Testis (tissue), 2 donors: ENCODE measurements at regions not wholly inside any gene's neighbourhood (a gene's known extent, or its start where the extent isn't known, plus 50 kb on each side); places are given as distances from the start of the nearest gene placed in this dataset.

Source experiments
- DNase-seq: peaks from one replicate; pipeline ENCODE4 v3.0.0-alpha.2; 2019
- H3K27ac ChIP-seq, 2 donors: fragments of 200-600 bp; sonication (generic); one replicate each; pipeline ENCODE4 v1.5.1; 2019
- H3K27me3 ChIP-seq: fragments of 200-600 bp; sonication (generic); one replicate; pipeline ENCODE4 v1.5.1; 2019
- H3K36me3 ChIP-seq: fragments of 200-600 bp; sonication (generic); one replicate; pipeline ENCODE4 v1.5.1; 2017; ENCODE audit warnings: low read depth; ENCODE audit errors: missing control alignments
- H3K4me1 ChIP-seq: fragments of 200-600 bp; sonication (generic); one replicate; pipeline ENCODE4 v1.5.1; 2019
- H3K4me3 ChIP-seq, 2 donors: fragments of 200-600 bp; sonication (generic); one replicate each; pipeline ENCODE4 v1.5.1; 2017 to 2019
- H3K9me3 ChIP-seq: fragments of 200-600 bp; sonication (generic); one replicate; pipeline ENCODE4 v1.5.1; 2017
- POLR2A ChIP-seq: fragments of 450-650 bp; IDR thresholded peaks from one replicate; pipeline ENCODE4 v1.6.1; 2017; ENCODE audit warnings: antibody characterized with exemption, mild to moderate bottlenecking, moderate library complexity
- WGBS, 2 donors: methylation state at CpG; one replicate each; pipeline ENCODE4 v1.1.5; 2018; 5-methylcytosine and 5-hydroxymethylcytosine counted together
- intact Hi-C: fragments of 100-400 bp; cut with DNase I; formaldehyde crosslinking; loops from one replicate; pipeline ENCODE4 v1.15.1; 2023; ENCODE audit warnings: low total_unique reads
- TF ChIP-seq, protein P1 (sequence below), 3 experiments: fragments of 450-650 bp in 2 of 3; fragments of 200-600 bp in 1 of 3; sonication (generic) in 1 of 3; IDR thresholded peaks; one replicate each; pipeline ENCODE4 v1.5.1; 2016 to 2019; ENCODE audit warnings: antibody characterized with exemption in 3 of 3, mild to moderate bottlenecking in 2 of 3, moderate library complexity in 1 of 3

DNA sequence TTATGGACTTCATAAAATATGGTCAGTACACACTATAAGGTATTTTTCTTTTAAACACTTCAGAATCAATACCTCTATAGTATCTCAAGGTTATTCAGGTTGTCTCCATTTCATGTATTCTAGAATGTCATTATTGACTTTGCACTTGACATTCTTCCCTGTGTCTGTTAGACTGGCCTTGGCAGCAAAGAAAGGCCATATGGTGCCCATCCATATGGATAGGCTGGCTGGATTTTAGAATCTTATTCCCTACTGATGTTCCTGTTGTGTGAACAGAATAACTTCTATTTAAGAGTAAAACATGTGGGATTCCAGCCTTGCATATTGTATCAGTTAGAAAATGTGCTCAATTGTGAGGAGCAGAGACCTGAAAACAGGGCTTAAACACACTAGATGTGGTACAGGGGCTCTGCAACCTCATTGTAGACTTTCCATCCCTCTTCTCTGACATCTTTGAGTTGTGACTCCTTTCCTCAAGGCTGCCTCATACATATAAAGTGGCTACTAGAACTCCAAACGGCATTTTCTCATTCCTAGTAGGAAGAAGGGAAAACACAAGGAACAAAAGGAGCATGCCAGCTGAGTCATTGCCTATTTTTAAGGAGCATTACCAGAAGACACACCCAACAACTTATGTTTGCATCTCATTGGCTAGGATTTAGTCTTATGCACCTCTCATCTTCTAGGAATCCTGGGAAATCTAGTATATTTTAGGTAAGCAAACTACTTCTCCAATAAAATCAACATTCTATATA lies 221.2 kb upstream of the TMPO start:
- no peak for DNase-seq
- no peak overlapping the region for H3K4me3 ChIP-seq
- H3K4me1 ChIP-seq, result peaks cover 6% of the 10 kb centered on the region
- H3K9me3 ChIP-seq, result no peaks in the 10 kb centered on the region
- H3K36me3 ChIP-seq, result no peaks in the 10 kb centered on the region
- H3K27ac ChIP-seq, result no peak overlapping the region
- TF ChIP-seq POLR2A, result no peak
- TF ChIP-seq, protein P1, sequence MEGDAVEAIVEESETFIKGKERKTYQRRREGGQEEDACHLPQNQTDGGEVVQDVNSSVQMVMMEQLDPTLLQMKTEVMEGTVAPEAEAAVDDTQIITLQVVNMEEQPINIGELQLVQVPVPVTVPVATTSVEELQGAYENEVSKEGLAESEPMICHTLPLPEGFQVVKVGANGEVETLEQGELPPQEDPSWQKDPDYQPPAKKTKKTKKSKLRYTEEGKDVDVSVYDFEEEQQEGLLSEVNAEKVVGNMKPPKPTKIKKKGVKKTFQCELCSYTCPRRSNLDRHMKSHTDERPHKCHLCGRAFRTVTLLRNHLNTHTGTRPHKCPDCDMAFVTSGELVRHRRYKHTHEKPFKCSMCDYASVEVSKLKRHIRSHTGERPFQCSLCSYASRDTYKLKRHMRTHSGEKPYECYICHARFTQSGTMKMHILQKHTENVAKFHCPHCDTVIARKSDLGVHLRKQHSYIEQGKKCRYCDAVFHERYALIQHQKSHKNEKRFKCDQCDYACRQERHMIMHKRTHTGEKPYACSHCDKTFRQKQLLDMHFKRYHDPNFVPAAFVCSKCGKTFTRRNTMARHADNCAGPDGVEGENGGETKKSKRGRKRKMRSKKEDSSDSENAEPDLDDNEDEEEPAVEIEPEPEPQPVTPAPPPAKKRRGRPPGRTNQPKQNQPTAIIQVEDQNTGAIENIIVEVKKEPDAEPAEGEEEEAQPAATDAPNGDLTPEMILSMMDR (IDR thresholded peaks at IDR 0.05), result no peak
- 60 to 62% methylated on average over 1 of the region's 1 CpG for WGBS, 2 donors
- no peaks in the 10 kb centered on the region for H3K27me3 ChIP-seq
- intact Hi-C loops, result no loop called here

DNA sequence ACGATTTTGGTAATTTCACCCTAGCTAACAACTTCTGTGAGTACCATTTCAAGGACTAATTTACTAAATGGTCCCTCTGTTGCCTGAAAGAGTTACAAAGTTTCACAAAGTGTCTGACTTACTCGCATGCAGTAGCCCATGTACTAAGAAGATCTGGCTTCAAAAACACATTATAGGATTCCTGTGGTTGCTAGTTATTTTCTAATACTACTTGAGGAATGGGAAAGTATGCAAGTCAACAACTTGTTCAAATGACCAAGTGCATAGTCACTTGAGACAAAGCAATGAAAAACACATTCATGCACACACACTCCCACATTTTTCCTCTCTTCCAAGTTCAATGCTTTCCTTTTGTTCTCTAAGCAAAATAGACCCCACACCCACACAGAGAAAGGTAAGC lies 219.7 kb upstream of the TMPO start:
- H3K4me3 ChIP-seq, result no peak overlapping the region
- no peak overlapping the region for H3K27ac ChIP-seq
- WGBS, 2 donors, result 39 to 41% methylated on average over 2 of the region's 2 CpGs
- intact Hi-C loops, result no loop called here
- H3K9me3 ChIP-seq, result no peaks in the 10 kb centered on the region
- no peaks in the 10 kb centered on the region for H3K27me3 ChIP-seq
- H3K4me1 ChIP-seq, result peaks cover 6% of the 10 kb centered on the region
- no peaks in the 10 kb centered on the region for H3K36me3 ChIP-seq
- TF ChIP-seq, protein P1 (IDR thresholded peaks at IDR 0.05), result no peak
- no peak for TF ChIP-seq POLR2A
- no peak for DNase-seq

DNA sequence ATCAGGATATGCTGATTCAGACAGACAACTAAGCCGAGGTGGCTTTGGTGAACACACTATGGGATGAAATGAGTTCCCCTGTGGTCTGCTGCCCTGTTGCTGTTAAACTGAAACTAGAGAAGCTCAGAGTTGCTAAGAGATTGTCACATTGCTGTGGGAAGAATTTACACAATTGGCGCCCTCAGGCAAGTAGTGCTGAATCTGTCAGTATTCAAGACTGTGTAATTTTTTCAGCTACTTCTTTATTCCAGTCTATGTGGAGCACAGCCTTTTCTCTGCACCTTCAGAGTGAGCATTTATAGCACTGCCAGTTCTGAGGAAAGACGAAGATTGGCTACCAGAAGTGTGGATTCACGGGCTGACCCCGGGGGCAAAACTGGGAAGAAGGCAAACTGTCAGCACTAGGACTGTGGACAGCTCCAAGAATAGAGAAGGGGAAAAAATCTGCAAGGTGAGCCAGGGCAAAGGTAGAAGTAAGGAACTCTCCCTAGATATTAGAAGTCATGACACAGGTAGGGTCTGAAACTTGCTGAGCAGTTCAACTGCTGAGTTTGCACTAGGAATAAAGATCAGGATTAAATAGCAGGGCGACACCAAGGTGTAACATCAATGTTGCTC lies 218.8 kb upstream of the TMPO start:
- WGBS, 2 donors, result 60 to 64% methylated on average over 6 of the region's 6 CpGs
- intact Hi-C loops, result no loop called here
- no peak for DNase-seq
- H3K4me3 ChIP-seq, result no peak overlapping the region
- H3K27ac ChIP-seq, result no peak overlapping the region
- no peak for TF ChIP-seq POLR2A
- TF ChIP-seq, protein P1 (IDR thresholded peaks at IDR 0.05), result no peak
- peaks cover 6% of the 10 kb centered on the region for H3K4me1 ChIP-seq
- no peaks in the 10 kb centered on the region for H3K9me3 ChIP-seq
- no peaks in the 10 kb centered on the region for H3K27me3 ChIP-seq
- H3K36me3 ChIP-seq, result no peaks in the 10 kb centered on the region

DNA sequence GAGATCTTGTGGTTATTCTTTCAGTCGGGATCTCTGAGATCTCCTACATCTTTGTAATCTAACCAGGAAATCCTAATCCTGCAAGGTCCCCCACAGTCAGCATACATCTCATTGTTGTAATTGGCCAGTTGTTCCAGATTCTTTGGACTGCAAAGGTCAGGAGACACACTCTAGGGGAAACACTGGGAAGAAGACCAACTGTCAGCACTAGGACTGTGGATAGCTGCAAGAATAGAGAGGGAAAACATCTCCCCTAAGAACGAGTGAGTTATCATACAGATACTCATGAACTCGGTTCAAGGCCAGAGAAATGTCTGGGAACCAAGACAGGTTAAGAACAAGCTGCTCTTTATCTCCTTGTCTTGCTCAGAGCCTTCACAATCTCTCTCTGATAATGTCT lies 217.9 kb upstream of the TMPO start:
- Histone ChIP-seq H3K27me3 (no peaks in the 10 kb centered on the region), H3K9me3 (no peaks in the 10 kb centered on the region), H3K4me3 (no peak overlapping the region), H3K27ac (no peak overlapping the region), H3K36me3 (no peaks in the 10 kb centered on the region), H3K4me1 (no peaks in the 10 kb centered on the region)
- DNase-seq, result no peak
- intact Hi-C loops, result no loop called here
- 31 to 46% methylated on average over 3 of the region's 3 CpGs for WGBS, 2 donors
- no peak for TF ChIP-seq POLR2A
- TF ChIP-seq, protein P1 (IDR thresholded peaks at IDR 0.05), result no peak

DNA sequence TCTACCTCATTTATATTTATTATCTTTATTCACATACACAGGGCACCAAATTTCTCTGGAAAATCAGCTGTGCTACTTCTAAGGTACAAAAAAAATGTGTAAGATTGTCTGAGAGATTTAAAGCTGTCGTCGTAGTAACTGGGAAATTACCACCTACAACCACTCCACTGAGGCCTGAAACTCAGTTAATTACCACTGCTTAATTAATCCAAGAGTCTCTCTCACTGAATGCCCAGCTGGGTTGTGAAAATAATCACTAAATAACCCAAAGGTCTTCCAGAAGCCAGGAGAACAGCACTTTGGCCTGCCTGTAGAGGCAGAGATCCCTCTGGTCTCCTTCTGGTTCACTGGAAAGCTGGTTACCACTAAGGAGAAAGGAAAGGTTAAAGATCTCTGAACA lies 207.2 kb upstream of the TMPO start:
- no peak overlapping the region for H3K27ac ChIP-seq
- H3K9me3 ChIP-seq, result no peaks in the 10 kb centered on the region
- intact Hi-C loops, result no loop called here
- no peak for DNase-seq
- 77 to 88% methylated on average over 2 of the region's 2 CpGs for WGBS, 2 donors
- H3K36me3 ChIP-seq, result no peaks in the 10 kb centered on the region
- no peaks in the 10 kb centered on the region for H3K4me1 ChIP-seq
- no peak overlapping the region for H3K4me3 ChIP-seq
- no peak for TF ChIP-seq POLR2A
- TF ChIP-seq, protein P1 (IDR thresholded peaks at IDR 0.05), result no peak
- H3K27me3 ChIP-seq, result no peaks in the 10 kb centered on the region
